Neural cell (in vitro differentiated cells): ENCODE measurements at regions not wholly inside any gene's neighbourhood (a gene's known extent, or its start where the extent isn't known, plus 50 kb on each side); places are given as distances from the start of the nearest gene placed in this dataset.

Experiments used
- CTCF ChIP-seq: fragments of 450-650 bp; IDR thresholded peaks from 2 replicates; pipeline ENCODE4 v1.5.1; 2014; ENCODE audit warnings: antibody characterized with exemption, mild to moderate bottlenecking, moderate library complexity; ENCODE audit not compliant: poor library complexity, severe bottlenecking
- EP300 ChIP-seq: fragments of 450-650 bp; conservative IDR thresholded peaks from 2 replicates; pipeline ENCODE4 v1.6.1; 2014; ENCODE audit warnings: antibody characterized with exemption, mild to moderate bottlenecking, moderate library complexity; ENCODE audit not compliant: poor library complexity, severe bottlenecking
- EZH2 ChIP-seq: fragments of 200-600, 300-800 bp; shearing (Covaris generic), sonication (generic); IDR thresholded peaks from 2 replicates; pipeline ENCODE4 v1.6.1; 2014; ENCODE audit warnings: antibody characterized with exemption, low read length, borderline replicate concordance, mild to moderate bottlenecking; ENCODE audit not compliant: insufficient read depth, poor library complexity, severe bottlenecking
- MXI1 ChIP-seq: fragments of 450-650 bp; conservative IDR thresholded peaks from 2 replicates; pipeline ENCODE4 v1.6.1; 2014; ENCODE audit warnings: antibody characterized with exemption, mild to moderate bottlenecking; ENCODE audit not compliant: poor library complexity, severe bottlenecking
- POLR2AphosphoS5 ChIP-seq: IDR thresholded peaks from 2 replicates; pipeline ENCODE4 v1.6.1; 2012
- RAD21 ChIP-seq: fragments of 450-650 bp; conservative IDR thresholded peaks from 2 replicates; pipeline ENCODE4 v1.6.1; 2014; ENCODE audit warnings: antibody characterized with exemption, mild to moderate bottlenecking, moderate library complexity
- REST ChIP-seq: IDR thresholded peaks from 2 replicates; pipeline ENCODE4 v1.6.1; 2012; ENCODE audit warnings: borderline replicate concordance
- SMC3 ChIP-seq: fragments of 450-650 bp; conservative IDR thresholded peaks from 2 replicates; pipeline ENCODE4 v1.6.1; 2014; ENCODE audit warnings: antibody characterized with exemption, mild to moderate bottlenecking, moderate library complexity; ENCODE audit not compliant: poor library complexity

- TF ChIP-seq EZH2 (no peak), POLR2AphosphoS5 (no peak), CTCF (no peak), EP300 (no peak), REST (no peak), RAD21 (no peak), MXI1 (no peak), SMC3 (no peak)
Observed at GRCh38 chrX:117751155-117751554, 365.5 kb downstream of the KLHL13 start.
